Middle frontal gyrus (tissue), 1 donor: ENCODE measurements at regions not wholly inside any gene's neighbourhood (a gene's known extent, or its start where the extent isn't known, plus 50 kb on each side); places are given as distances from the start of the nearest gene placed in this dataset.

Source experiments
- DNase-seq: peaks from one replicate; pipeline ENCODE4 v3.0.0-alpha.2; 2015; ENCODE audit warnings: low spot score; ENCODE audit errors: extremely low spot score

DNA sequence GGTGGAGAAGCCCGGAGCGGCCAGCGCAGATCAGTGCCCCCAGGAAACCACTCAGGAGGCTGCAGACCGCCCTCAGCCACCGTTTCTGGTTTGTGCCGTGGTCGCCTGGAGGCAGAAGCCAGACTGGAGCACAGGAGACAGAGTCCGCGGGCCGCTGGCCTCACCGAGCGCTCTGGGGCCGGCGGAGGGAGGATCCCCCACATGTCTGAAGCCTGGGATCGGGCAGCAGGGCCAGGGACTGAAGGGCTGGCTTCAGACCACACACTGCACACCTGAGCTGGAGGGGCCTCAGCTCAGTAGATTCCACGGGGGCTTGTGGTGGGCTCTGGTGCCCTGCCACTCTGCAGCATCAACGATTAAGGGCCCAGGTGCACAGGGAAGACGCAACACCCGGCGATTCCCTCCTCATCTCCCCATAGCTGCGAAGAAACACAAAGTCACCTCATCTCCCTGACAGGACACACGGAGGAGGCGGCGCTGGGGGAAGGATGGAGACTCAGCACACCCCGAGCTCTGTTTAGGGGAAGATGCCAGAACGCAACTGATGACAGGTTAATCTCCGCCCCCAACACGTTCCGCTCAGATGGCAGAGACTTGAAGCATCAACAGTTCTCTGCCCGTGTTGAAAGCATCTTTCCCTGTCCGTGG, 408.1 kb downstream of the GALR1 start:
- no peak for DNase-seq

DNA sequence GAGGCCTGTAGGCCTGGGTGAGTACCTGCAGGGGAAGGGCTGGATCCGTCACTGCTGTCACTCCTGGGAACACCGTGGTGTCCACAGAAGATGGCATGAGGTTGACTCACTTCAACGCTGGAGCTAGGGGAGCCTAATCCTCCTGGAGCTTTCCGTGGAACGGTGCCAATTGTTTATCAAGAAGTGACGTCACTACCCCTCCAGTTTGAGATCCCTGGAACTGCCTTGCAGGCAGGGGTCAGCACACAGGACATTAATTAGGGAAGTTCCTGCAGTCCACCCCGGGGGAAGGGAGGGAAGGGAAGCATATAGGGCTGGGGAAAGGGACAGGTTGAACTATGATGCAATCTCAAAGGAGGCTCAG, 408.6 kb downstream of the GALR1 start:
- DNase-seq, result no peak

- no peak for DNase-seq
These were observed 409.3 kb downstream of the GALR1 start for GRCh38 chr18:77658751-77659448.

DNA sequence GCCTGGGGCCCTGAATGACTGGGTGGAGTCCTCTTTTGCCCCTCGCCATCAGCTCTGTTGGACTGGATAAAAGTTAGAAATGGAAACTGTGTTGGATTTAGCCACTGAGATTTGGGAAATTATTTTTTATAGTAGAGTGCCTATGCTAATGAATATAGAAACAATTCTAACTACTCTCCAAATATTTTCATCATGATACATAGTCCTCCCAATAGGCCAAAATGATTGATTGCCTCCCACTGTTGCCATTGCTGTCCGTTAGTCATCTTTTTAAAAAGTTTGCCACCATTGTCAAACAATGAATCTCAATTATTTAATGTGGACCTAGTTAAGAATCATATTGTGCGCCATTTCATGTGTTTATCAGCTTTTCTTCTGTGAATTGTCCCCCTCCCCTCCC, 417.0 kb downstream of the GALR1 start:
- DNase-seq, result no peak

DNA sequence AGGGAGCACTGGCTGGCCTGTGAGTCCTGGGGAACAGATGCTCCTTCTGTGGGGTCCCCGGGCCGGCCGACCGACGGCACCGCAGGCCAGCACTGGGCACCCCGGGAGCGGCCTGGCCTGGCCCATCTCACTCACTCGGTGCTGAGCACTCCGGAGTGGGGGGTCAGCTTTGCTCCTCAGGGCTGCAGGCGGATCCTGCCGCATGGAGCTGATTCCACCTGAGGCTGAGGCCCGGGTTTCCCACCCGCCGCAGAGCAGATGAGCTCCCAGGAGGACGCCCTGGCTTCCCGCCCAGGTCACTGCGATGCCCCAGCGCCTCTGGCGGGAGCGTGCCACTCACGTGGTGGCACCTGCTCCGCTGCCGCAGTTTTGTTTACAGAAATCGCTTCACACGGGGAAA, 418.6 kb downstream of the GALR1 start:
- no peak for DNase-seq

- DNase-seq, result no peak
These were observed 419.7 kb downstream of the GALR1 start for GRCh38 chr18:77669331-77669730.

- no peak for DNase-seq
These were observed 422.0 kb downstream of the GALR1 start for GRCh38 chr18:77671456-77672167.

DNA sequence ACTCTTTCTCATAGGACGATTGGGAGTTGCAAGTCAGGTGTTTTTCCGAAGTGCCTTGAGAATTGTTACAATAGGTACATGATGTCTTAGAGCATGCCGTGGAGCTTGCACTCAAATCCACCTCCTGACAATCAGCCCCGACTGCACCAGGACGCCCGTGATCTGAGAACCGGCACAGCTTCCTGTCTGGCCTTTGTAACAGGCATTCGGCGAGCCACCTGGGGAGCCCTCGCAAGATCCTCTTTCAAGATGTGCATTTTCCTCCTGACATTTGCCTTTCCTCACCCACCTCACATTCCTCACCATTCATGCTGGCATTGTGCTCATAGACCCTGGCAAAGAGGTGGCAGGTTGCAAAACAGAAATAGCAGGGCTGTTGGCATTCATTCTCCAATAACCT, 427.3 kb downstream of the GALR1 start:
- DNase-seq, result no peak

DNA sequence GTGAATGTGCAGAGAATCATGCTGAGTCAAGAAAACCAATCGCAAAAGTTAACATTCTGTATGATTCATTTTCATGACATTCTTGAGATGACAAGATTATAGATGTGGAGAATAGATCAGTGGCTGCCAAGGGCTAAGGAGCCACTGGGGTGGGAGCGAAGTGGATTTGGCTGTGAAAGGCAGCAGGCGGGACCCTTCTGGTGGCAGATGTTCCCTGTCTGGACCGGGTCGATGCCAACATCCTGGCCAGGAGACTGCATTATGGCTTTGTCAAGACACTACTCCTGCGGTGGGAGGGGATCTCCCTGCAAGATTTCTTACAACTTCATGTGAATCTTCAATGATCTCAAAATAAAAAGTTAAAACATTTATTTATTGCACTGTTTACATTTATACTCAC, 427.9 kb downstream of the GALR1 start:
- no peak for DNase-seq

GRCh38 chr18:77679869-77680268, 430.2 kb downstream of the GALR1 start:
- DNase-seq, result no peak

GRCh38 chr18:77700051-77700450, 450.4 kb downstream of the GALR1 start:
- DNase-seq, result no peak

DNA sequence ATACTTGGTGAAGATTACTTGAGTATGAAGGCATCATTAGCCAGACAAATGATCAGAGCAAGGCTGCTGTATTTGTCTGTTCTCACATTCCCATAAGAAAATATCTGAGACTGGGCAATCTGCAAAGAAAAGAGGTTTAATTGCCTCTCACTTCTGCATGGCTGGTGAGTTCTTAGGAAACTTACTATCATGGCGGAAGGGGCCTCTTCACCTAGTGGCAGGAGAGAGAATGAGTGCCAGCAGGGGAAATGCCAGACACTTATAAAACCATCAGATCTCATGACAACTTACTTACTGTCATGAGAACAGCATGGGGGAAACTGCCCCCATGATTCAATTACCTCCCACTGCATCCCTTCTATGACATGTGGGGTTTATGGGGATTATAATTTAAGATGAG, 452.3 kb downstream of the GALR1 start:
- no peak for DNase-seq

DNA sequence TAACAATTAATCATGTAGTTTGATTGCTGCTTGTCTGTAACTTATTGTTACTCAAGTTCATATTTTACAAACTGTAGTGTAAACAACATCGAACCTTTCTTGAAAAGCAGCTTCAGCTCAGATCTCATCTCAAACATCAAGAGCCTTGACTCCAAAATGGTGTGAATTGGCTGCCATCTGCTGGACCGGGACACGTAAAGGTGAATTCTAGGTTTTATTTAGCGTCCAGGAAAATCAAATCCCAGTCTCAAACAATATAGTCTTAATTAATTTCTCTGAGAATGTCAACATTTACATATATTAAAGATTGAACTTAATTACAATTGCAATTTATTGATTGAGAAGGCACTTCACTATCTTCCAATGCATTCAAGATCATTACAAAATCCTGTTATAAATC, 453.0 kb downstream of the GALR1 start:
- no peak for DNase-seq

GRCh38 chr18:77705301-77705700, 455.7 kb downstream of the GALR1 start:
- no peak for DNase-seq

DNA sequence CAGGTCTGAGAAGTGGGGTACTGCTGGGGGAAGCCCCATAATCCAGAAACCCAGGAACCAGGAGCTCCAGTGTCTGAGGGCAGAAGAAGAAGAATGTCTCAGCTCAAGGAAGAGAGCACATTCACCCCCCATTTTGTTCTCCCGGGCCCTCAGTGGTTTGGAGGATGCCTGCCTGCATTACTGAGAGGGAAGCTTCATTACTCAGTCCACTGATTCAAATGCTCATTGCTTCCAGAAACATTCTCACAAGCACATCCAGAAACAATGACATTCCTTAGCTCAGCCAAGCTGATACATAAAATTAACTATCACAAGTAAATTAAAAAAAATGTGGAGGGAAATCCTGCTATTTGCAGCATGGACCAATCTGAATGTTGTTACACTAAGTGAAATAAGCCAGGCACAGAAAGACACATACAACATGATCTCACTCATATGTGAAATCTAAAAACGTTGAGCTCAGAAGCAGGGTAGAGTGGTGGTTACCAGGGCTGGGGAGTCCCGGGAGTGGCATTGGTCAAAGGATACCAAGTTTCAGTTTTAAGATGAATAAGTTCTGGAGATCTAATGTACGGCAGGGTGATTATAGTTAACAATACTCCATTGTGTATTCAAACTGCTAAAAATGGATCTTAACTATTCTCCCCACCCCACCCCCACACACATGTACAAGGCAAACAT, 459.3 kb downstream of the GALR1 start:
- no peak for DNase-seq

DNA sequence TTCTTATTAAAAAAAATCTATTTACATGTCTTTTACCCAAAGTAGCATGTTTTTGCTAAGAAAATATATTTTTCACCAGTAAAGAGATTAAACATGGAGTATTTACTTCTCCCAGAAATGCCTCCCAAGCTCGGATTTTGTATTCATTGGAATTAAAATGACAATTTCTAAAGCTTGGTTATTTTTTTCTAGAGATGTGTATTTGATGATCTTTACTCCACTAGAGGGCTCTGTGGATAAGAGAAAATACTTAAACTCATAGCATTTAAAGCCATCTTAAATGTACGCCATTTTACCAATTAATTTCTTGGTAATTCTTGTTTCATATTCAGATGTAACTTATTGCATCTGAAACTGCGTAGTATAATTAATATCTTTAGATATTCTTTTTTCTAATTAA, 461.4 kb downstream of the GALR1 start:
- no peak for DNase-seq

GRCh38 chr18:77714716-77715115, 465.1 kb downstream of the GALR1 start:
- no peak for DNase-seq

DNA sequence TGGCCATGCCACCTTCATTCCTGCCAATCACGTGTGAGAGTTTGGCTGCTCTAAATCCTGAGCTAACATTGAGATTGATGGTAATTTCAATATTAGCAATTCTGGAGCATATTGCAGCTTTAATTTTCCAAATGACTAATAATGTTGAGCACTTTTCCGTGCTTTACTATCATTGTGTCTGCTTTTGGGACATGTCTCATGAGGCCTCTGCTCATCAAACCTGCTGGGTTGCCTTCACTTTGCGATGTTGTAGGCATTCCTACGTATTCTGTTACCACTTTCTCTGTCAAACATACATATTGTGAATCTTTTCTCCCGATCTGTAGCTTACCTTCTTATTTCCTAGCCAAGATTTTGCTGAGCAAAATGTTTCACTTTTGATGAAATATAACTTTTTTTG, 466.6 kb downstream of the GALR1 start:
- DNase-seq, result no peak

DNA sequence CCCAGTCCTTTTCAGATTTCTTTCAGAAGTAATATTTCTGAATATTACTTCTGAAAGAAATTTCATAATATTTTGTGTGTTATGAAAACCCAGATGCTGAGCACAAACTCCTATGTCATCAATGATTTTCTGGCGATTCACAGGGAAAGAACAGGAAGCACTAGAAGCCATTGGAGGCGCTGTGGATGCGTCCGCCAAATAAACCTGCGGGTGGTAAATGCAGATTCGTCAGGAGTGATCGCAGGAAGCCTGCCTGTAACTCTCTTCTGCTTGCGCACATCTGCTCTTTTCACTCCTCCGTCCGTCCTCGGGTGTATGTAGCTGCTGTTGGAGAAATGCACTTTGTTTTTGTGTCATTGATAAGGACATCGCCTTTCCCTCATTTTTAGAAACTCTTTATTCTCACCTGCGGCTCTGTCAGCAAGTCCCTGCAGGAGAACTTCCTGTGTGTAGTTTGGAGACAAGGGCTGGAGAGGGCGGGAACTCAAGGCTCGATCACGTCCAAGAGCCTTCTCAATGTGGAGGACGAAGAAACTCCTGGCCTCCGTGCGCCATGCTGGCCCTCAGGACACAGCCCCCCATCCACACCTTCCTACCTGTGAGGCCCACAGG, 483.8 kb downstream of the GALR1 start:
- no peak for DNase-seq

DNA sequence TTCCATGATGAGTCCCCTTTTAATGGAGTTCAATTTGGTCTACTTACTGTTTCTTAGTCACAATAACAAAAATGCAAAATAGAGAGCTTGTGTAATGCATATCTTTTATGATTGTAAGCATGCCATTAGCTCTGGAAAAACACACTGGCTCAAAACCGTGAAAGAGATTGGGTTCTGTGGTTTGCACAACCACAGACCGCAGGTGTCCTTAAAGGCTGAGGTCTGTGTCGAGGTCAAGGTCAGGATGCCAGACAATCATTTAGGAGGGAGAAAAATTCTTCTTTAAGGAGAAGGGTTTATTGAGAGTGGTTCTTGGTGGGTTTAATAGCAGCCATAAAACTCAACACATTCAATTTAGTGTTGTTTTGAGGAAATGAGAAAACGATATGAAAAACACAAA, 487.2 kb downstream of the GALR1 start:
- no peak for DNase-seq

- DNase-seq, result no peak
These were observed 487.8 kb downstream of the GALR1 start for GRCh38 chr18:77737405-77737804.

DNA sequence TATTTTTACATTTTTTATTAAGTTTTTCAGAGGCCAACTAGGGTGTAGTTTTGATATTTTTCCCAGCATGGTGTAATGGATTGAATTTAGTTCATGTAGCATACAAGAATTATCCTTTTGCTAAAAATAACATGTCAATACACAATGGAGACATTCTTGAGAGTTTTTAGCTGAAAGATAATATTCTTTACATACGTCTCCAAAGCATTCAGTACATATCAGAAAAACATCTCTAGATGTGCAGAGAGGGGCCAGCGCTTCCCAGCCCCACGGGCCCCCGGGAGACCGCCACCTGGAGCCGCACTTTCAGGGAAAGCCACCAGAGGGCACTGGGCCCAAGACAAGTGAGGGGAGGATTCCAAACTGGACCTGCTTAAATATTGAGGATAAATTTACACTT, 499.4 kb downstream of the GALR1 start:
- no peak for DNase-seq
